Ishikawa (cell line): ENCODE measurements at regions not wholly inside any gene's neighbourhood (a gene's known extent, or its start where the extent isn't known, plus 50 kb on each side); places are given as distances from the start of the nearest gene placed in this dataset.

Experiments
- CEBPB ChIP-seq: IDR thresholded peaks from 2 replicates; pipeline ENCODE4 v1.6.1; 2012
- CREB1 ChIP-seq: IDR thresholded peaks from 2 replicates; pipeline ENCODE4 v1.6.1; 2012; ENCODE audit warnings: low read depth
- EGR1 ChIP-seq: IDR thresholded peaks from 2 replicates; pipeline ENCODE4 v1.6.1; 2012
- EP300 ChIP-seq: IDR thresholded peaks from 2 replicates; pipeline ENCODE4 v1.6.1; 2012; ENCODE audit warnings: borderline replicate concordance
- FOXM1 ChIP-seq: IDR thresholded peaks from 2 replicates; pipeline ENCODE4 v1.6.1; 2012; ENCODE audit warnings: low read depth, borderline replicate concordance
- NFIC ChIP-seq: IDR thresholded peaks from 2 replicates; pipeline ENCODE4 v1.6.1; 2012
- RAD21 ChIP-seq: IDR thresholded peaks from 2 replicates; pipeline ENCODE4 v1.6.1; 2012; ENCODE audit warnings: low read depth
- TAF1 ChIP-seq: IDR thresholded peaks from 2 replicates; pipeline ENCODE4 v1.6.1; 2012; ENCODE audit warnings: low read depth, mild to moderate bottlenecking
- TCF12 ChIP-seq: IDR thresholded peaks from 2 replicates; pipeline ENCODE4 v1.6.1; 2012; ENCODE audit warnings: low read depth
- TEAD4 ChIP-seq: IDR thresholded peaks from 2 replicates; pipeline ENCODE4 v1.6.1; 2012
- YY1 ChIP-seq: IDR thresholded peaks from 2 replicates; pipeline ENCODE4 v1.6.1; 2012; ENCODE audit warnings: low read depth
- ZBTB7A ChIP-seq: IDR thresholded peaks from 2 replicates; pipeline ENCODE4 v1.6.1; 2012; ENCODE audit warnings: low read depth
- TF ChIP-seq, protein P1 (sequence below): IDR thresholded peaks from 2 replicates; pipeline ENCODE4 v1.6.1; 2012; ENCODE audit warnings: low read depth, mild to moderate bottlenecking
- TF ChIP-seq, protein P2 (sequence below): IDR thresholded peaks from 2 replicates; pipeline ENCODE4 v1.6.1; 2012
- TF ChIP-seq, protein P3 (sequence below): IDR thresholded peaks from 2 replicates; pipeline ENCODE4 v1.6.1; 2012

DNA sequence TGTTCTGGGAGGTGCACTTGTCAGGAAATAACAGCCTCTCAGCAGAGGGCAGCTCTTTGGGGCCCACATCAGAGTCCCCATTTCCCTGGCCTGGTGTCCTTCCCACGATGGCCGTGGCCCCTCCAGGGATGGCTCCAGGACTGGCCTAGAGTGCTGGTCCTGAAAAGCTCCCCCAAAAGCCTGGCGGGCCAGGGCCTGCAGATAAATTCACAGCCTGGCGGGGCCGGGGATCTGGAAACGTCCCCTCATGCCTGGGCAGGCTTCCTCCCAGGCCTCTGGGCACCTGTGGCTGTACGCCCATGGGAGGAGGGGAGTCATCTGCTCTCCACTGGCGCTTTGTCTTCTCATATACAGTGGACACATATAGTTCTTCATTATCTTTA lies 52.6 kb upstream of the HS6ST1 start:
- no peak for TF ChIP-seq TEAD4
- TF ChIP-seq YY1 = no peak
- no peak for TF ChIP-seq TCF12
- no peak for TF ChIP-seq ZBTB7A
- TF ChIP-seq CREB1 = no peak
- TF ChIP-seq, protein P1, sequence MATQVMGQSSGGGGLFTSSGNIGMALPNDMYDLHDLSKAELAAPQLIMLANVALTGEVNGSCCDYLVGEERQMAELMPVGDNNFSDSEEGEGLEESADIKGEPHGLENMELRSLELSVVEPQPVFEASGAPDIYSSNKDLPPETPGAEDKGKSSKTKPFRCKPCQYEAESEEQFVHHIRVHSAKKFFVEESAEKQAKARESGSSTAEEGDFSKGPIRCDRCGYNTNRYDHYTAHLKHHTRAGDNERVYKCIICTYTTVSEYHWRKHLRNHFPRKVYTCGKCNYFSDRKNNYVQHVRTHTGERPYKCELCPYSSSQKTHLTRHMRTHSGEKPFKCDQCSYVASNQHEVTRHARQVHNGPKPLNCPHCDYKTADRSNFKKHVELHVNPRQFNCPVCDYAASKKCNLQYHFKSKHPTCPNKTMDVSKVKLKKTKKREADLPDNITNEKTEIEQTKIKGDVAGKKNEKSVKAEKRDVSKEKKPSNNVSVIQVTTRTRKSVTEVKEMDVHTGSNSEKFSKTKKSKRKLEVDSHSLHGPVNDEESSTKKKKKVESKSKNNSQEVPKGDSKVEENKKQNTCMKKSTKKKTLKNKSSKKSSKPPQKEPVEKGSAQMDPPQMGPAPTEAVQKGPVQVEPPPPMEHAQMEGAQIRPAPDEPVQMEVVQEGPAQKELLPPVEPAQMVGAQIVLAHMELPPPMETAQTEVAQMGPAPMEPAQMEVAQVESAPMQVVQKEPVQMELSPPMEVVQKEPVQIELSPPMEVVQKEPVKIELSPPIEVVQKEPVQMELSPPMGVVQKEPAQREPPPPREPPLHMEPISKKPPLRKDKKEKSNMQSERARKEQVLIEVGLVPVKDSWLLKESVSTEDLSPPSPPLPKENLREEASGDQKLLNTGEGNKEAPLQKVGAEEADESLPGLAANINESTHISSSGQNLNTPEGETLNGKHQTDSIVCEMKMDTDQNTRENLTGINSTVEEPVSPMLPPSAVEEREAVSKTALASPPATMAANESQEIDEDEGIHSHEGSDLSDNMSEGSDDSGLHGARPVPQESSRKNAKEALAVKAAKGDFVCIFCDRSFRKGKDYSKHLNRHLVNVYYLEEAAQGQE = no peak
- no peak for TF ChIP-seq TAF1
- TF ChIP-seq NFIC = no peak
- no peak for TF ChIP-seq EGR1
- TF ChIP-seq CEBPB = no peak
- no peak for TF ChIP-seq EP300
- TF ChIP-seq, protein P2, sequence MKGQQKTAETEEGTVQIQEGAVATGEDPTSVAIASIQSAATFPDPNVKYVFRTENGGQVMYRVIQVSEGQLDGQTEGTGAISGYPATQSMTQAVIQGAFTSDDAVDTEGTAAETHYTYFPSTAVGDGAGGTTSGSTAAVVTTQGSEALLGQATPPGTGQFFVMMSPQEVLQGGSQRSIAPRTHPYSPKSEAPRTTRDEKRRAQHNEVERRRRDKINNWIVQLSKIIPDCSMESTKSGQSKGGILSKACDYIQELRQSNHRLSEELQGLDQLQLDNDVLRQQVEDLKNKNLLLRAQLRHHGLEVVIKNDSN = no peak
- TF ChIP-seq FOXM1 = no peak
- TF ChIP-seq RAD21 = no peak
- TF ChIP-seq, protein P3, sequence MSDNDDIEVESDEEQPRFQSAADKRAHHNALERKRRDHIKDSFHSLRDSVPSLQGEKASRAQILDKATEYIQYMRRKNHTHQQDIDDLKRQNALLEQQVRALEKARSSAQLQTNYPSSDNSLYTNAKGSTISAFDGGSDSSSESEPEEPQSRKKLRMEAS = no peak

DNA sequence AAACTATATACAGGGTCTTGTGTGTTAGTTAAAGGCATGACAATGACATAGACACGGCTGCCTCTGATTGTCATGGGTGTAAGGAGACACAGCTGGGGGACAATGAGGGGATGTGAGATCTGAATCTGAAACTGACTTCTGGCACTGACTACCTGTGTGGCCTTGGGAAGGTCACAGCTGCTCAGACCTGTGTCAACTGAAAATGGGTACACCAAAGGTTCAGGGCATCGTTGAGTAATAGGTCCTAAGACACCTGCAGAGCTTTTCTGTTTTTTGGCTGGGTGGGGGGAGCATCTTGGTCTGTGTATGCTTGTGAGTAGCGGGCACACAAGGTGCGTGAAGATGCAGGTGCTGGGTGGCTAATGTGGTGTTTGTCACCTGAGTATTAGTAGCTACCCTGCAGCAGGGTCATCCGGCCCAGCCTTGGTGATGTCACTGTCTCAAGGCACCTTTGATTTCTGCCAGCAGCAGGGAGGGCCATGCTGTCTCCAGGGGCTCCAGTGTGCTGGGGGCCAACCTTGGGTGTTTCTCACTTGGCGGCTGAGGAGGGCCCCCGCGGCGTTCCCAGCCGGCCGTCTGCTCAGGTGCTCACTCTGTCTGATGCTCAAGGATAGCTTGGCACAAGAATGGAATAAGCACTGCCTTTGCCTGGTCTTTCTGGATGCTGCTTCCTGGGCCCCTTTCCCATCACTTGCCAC lies 53.1 kb upstream of the HS6ST1 start:
- TF ChIP-seq CREB1 = no peak
- TF ChIP-seq, protein P3 = no peak
- no peak for TF ChIP-seq RAD21
- TF ChIP-seq NFIC = no peak
- no peak for TF ChIP-seq TCF12
- TF ChIP-seq CEBPB = no peak
- TF ChIP-seq TAF1 = no peak
- TF ChIP-seq EP300 = no peak

DNA sequence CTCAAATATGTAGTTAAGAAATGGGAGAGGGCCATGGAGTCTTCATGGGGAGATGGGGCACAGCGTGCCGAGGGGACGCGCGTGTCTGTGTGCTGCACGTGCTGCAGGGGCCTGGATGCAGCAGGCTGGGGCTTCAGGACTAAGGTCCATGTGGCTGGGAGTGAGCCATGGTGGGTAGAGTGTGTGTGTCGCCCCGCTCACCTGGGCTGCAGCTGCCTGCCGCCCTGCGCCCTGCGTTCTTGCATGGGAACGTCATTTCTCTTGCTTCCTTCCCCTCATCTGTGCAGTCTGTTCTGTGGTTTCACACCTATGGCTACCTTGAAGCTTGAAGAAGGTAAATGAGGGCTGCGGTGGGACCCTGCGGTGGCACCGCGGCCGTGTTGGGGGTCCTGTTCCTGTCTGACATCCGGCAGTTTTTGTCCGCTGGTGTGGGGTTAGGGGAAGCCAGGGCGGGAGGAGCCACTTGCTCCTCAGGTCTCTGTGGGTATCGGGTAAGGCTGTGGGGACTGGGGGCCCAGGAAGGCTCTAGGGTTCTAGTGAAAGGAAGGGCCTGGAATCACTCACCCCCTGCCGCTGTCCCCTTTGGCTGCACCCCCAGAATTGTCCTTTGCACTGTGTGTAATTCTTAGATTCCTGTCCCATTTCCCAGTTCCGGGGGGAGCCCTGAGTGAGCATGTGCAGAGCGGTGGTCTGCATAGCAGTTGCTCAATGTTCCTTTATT lies 54.1 kb upstream of the HS6ST1 start:
- TF ChIP-seq RAD21 (no peak), NFIC (no peak), EP300 (no peak), TCF12 (no peak), CREB1 (no peak), FOXM1 (no peak), YY1 (no peak), EGR1 (no peak), ZBTB7A (no peak), TAF1 (no peak), TEAD4 (no peak), CEBPB (no peak)
- TF ChIP-seq, protein P2 = no peak
- TF ChIP-seq, protein P3 = no peak
- TF ChIP-seq, protein P1 = no peak

DNA sequence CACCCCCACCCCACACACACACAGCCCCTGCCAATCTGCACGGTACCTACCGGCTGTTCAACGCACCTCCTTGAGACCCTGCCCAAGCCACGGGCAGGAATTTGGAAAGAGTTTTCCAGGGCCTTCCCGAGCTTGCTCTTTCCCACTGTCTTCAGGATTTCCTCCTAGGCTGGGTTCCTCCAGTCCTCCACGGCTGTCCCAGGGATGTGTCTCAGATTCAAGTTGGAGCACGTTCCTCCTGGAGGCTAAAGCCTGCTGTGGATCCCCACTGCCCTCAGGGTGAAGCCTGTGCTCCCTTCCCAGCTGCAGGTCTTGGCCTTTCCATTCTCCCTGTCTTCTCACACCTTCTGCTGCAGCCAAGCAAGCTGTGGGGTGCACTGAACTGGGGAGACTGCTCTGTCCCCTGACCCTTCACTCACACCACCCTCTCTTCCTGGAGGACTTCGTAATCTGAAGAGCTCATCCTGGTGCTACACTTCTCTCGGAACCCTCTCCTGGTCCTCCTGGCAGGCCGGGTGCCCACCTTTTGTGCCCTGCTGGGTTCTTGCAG lies 54.9 kb upstream of the HS6ST1 start:
- TF ChIP-seq EGR1 = no peak
- TF ChIP-seq, protein P2 = no peak
- no peak for TF ChIP-seq FOXM1
- no peak for TF ChIP-seq CREB1
- no peak for TF ChIP-seq RAD21
- no peak for TF ChIP-seq YY1
- no peak for TF ChIP-seq EP300
- no peak for TF ChIP-seq CEBPB
- no peak for TF ChIP-seq TCF12
- no peak for TF ChIP-seq NFIC
- TF ChIP-seq, protein P1 = no peak
- TF ChIP-seq, protein P3 = no peak
- TF ChIP-seq TEAD4 = no peak
- no peak for TF ChIP-seq ZBTB7A
- no peak for TF ChIP-seq TAF1
